ENCODE measurements at regions not wholly inside any gene's neighbourhood (a gene's known extent, or its start where the extent isn't known, plus 50 kb on each side); places are given as distances from the start of the nearest gene placed in this dataset.

DNA sequence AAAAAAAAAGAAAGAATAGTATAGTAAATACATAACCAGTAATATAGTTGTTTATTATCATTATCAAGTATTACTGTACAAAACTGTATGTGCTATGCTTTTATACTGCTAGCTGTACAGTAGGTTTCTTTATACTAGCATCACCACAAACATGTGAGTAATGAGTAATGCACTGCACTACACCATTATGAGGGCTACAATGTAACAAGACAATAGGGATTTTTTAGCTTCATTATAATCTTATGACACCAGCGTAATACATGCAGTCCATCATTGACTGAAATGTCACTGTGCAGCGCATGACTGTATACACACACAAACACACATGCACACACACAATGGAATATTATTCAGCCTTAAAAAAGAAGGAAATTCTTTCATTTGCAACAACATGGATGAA lies 111.5 kb upstream of the ZBED5 start:
- TF ChIP-seq POLR2A (IDR thresholded peaks at IDR 0.05; ENCODE audit: low read depth, low read length) (no peak), TAF1 (IDR thresholded peaks at IDR 0.05; ENCODE audit: borderline replicate concordance, low read depth, low read length) (no peak)
